BJ (cell line): ENCODE measurements at regions not wholly inside any gene's neighbourhood (a gene's known extent, or its start where the extent isn't known, plus 50 kb on each side); places are given as distances from the start of the nearest gene placed in this dataset.
"Not testable (repeated sequence)": the region's sequence is repeated elsewhere in the genome, so short reads cannot be mapped to it uniquely, and the experiment has no call there.

Experiments
- CTCF ChIA-PET: fragments of 350-600 bp; formaldehyde crosslinking; extraction: SDS; loops from one replicate; lab custom pipeline; 2021; ENCODE audit warnings: antibody characterized with exemption, inconsistent platforms; lab: Yijun Ruan, JAX
- POLR2A ChIA-PET: fragments of 300-600 bp; sonication (Branson Sonifier 250); formaldehyde crosslinking; extraction: SDS; loops from one replicate; lab custom pipeline; 2021; ENCODE audit warnings: antibody characterized with exemption; lab: Charles Lee
- DNase-seq: peaks from one replicate; pipeline ENCODE4 v3.0.0-alpha.2; 2011; ENCODE audit warnings: low read depth
- H3K27me3 ChIP-seq: 2 replicates; pipeline ENCODE4 v1.6.0; 2011; ENCODE audit warnings: low read length; ENCODE audit not compliant: control insufficient read depth, insufficient read depth
- H3K36me3 ChIP-seq: 2 replicates; pipeline ENCODE4 v1.5.1; 2011; ENCODE audit warnings: low read length; ENCODE audit not compliant: control insufficient read depth, insufficient read depth
- H3K4me3 ChIP-seq: 2 replicates; pipeline ENCODE4 v1.5.1; 2011; ENCODE audit warnings: low read depth, mild to moderate bottlenecking, control low read depth, low read length
- CTCF ChIP-seq: IDR thresholded peaks from 2 replicates; pipeline ENCODE4 v1.5.1; 2011; ENCODE audit warnings: low read depth, mild to moderate bottlenecking, control low read depth, inconsistent platforms, low read length, moderate library complexity; ENCODE audit not compliant: insufficient read depth

- no peak overlapping the region for H3K4me3 ChIP-seq
- H3K27me3 ChIP-seq = no peaks in the 10 kb centered on the region
- no peak for DNase-seq
- no peaks in the 10 kb centered on the region for H3K36me3 ChIP-seq
- CTCF ChIA-PET = no interaction called here
- POLR2A ChIA-PET = no interaction called here
- TF ChIP-seq CTCF = no peak
These were observed 139.3 kb upstream of the MXRA5 start for GRCh38 chrX:3485727-3486126.

GRCh38 chrX:3479026-3479425 lies 132.6 kb upstream of the MXRA5 start:
- TF ChIP-seq CTCF = no peak
- no peak for DNase-seq
- Histone ChIP-seq H3K4me3 (no peak overlapping the region), H3K27me3 (no peaks in the 10 kb centered on the region), H3K36me3 (no peaks in the 10 kb centered on the region)
- POLR2A ChIA-PET = no interaction called here
- CTCF ChIA-PET = no interaction called here

GRCh38 chrX:3476973-3477372 lies 130.5 kb upstream of the MXRA5 start:
- TF ChIP-seq CTCF = no peak
- CTCF ChIA-PET = no interaction called here
- H3K27me3 ChIP-seq = no peaks in the 10 kb centered on the region
- H3K36me3 ChIP-seq = no peaks in the 10 kb centered on the region
- POLR2A ChIA-PET = no interaction called here
- DNase-seq = no peak
- H3K4me3 ChIP-seq = no peak overlapping the region

- H3K36me3 ChIP-seq, DNase-seq, H3K27me3 ChIP-seq, POLR2A ChIA-PET, H3K4me3 ChIP-seq, CTCF ChIA-PET: not testable (repeated sequence)
These were observed 123.8 kb upstream of the MXRA5 start for GRCh38 chrX:3470211-3470679.

GRCh38 chrX:3468031-3468430 lies 121.6 kb upstream of the MXRA5 start:
- no peak for TF ChIP-seq CTCF
- no peak overlapping the region for H3K4me3 ChIP-seq
- ChIA-PET CTCF (no interaction called here), POLR2A (no interaction called here)
- DNase-seq = no peak
- H3K27me3 ChIP-seq = no peaks in the 10 kb centered on the region
- H3K36me3 ChIP-seq = no peaks in the 10 kb centered on the region

GRCh38 chrX:3465017-3465416 lies 118.6 kb upstream of the MXRA5 start:
- CTCF ChIA-PET = no interaction called here
- Histone ChIP-seq H3K36me3 (no peaks in the 10 kb centered on the region), H3K4me3 (no peak overlapping the region), H3K27me3 (no peaks in the 10 kb centered on the region)
- POLR2A ChIA-PET = no interaction called here
- no peak for DNase-seq
- no peak for TF ChIP-seq CTCF
